Ovary (tissue), 3 donors: ENCODE measurements at regions not wholly inside any gene's neighbourhood (a gene's known extent, or its start where the extent isn't known, plus 50 kb on each side); places are given as distances from the start of the nearest gene placed in this dataset.

Source experiments
- POLR2A ChIP-seq: fragments of 450-650 bp; IDR thresholded peaks from one replicate; pipeline ENCODE4 v1.6.1; 2017; ENCODE audit warnings: antibody characterized with exemption, mild to moderate bottlenecking, moderate library complexity
- TF ChIP-seq, protein P1 (sequence below), 3 donors: fragments of 450-650 bp in 2 of 3; fragments of 200-600 bp in 1 of 3; IDR thresholded peaks; one replicate each; pipeline versions ENCODE4 v1.5.1 to v1.8.0; 2016 to 2022; ENCODE audit warnings: antibody characterized with exemption in 3 of 3, mild to moderate bottlenecking in 1 of 3
- donor health status: DM: no; HTN: no; CAD: no.

DNA sequence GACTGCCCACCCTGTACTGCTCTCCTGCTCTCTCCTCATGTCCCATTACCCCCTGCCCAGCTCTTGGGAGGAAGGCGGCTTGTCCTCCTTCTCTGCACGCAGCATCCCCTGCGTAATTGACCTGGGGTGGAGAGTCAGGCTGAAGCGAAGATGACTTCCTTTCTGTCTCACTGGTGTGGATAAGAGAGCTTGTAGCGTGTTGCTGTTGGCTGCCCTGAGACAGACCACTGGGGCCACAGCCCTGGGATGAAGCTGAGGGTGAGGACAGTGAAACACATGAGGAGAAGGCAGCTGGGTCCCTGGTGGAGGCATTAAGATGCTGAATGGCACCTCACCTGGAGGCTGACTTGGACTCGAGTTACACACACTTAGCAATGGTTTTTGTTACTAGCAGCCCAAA is 310.3 kb upstream of the ZNF32 start:
- TF ChIP-seq, protein P1, sequence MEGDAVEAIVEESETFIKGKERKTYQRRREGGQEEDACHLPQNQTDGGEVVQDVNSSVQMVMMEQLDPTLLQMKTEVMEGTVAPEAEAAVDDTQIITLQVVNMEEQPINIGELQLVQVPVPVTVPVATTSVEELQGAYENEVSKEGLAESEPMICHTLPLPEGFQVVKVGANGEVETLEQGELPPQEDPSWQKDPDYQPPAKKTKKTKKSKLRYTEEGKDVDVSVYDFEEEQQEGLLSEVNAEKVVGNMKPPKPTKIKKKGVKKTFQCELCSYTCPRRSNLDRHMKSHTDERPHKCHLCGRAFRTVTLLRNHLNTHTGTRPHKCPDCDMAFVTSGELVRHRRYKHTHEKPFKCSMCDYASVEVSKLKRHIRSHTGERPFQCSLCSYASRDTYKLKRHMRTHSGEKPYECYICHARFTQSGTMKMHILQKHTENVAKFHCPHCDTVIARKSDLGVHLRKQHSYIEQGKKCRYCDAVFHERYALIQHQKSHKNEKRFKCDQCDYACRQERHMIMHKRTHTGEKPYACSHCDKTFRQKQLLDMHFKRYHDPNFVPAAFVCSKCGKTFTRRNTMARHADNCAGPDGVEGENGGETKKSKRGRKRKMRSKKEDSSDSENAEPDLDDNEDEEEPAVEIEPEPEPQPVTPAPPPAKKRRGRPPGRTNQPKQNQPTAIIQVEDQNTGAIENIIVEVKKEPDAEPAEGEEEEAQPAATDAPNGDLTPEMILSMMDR (IDR thresholded peaks at IDR 0.05) = no peak
- no peak for TF ChIP-seq POLR2A
